Endodermal cell (in vitro differentiated cells): ENCODE measurements at regions not wholly inside any gene's neighbourhood (a gene's known extent, or its start where the extent isn't known, plus 50 kb on each side); places are given as distances from the start of the nearest gene placed in this dataset.
A peak's percentile ranks its signal among the peaks of the same experiment; 100 is the strongest.

ENCODE experiments used
- DNase-seq: peaks from one replicate; pipeline ENCODE4 v3.0.0-alpha.2; 2017
- H3K27ac ChIP-seq: 2 replicates; pipeline ENCODE4 v1.5.1; 2013; ENCODE audit warnings: mild to moderate bottlenecking, low read depth, low read length, moderate library complexity
- H3K27me3 ChIP-seq: 2 replicates; pipeline ENCODE4 v1.6.1; 2013; ENCODE audit warnings: mild to moderate bottlenecking, low read length, moderate library complexity; ENCODE audit not compliant: insufficient read depth, control insufficient read depth, poor library complexity, severe bottlenecking
- H3K36me3 ChIP-seq: 2 replicates; pipeline ENCODE4 v1.7.0; 2013; ENCODE audit warnings: mild to moderate bottlenecking, low read length, moderate library complexity; ENCODE audit not compliant: control insufficient read depth, insufficient read depth
- H3K4me1 ChIP-seq: one replicate; pipeline ENCODE4 v1.7.0; 2013; ENCODE audit warnings: low read length; ENCODE audit not compliant: control insufficient read depth, insufficient read depth
- H3K4me3 ChIP-seq: 2 replicates; pipeline ENCODE4 v1.5.1; 2013; ENCODE audit warnings: mild to moderate bottlenecking, low read length, moderate library complexity
- H3K9ac ChIP-seq: 2 replicates; pipeline ENCODE4 v1.6.1; 2013; ENCODE audit warnings: mild to moderate bottlenecking, low read length, moderate library complexity; ENCODE audit not compliant: poor library complexity, severe bottlenecking; ENCODE audit errors: extremely low read depth
- H3K9me3 ChIP-seq: 2 replicates; pipeline ENCODE4 v1.6.1; 2013; ENCODE audit warnings: mild to moderate bottlenecking, low read length, moderate library complexity; ENCODE audit not compliant: control insufficient read depth
- H3K27ac Mint-ChIP-seq: 2 replicates; pipeline ENCODE4 v1.8.0; 2020; ENCODE audit warnings: mixed read lengths
- H3K27me3 Mint-ChIP-seq: 2 replicates; pipeline ENCODE4 v1.8.0; 2021; ENCODE audit warnings: mild to moderate bottlenecking, mixed read lengths; ENCODE audit not compliant: insufficient read depth
- H3K36me3 Mint-ChIP-seq: 2 replicates; pipeline ENCODE4 v1.8.0; 2020; ENCODE audit warnings: low read depth, mixed read lengths
- H3K4me1 Mint-ChIP-seq: 2 replicates; pipeline ENCODE4 v1.8.0; 2020; ENCODE audit warnings: mixed read lengths
- H3K4me3 Mint-ChIP-seq: 2 replicates; pipeline ENCODE4 v1.8.0; 2020; ENCODE audit warnings: mild to moderate bottlenecking, moderate library complexity, mixed read lengths
- H3K9me3 Mint-ChIP-seq: 2 replicates; pipeline ENCODE4 v1.8.0; 2020; ENCODE audit warnings: mild to moderate bottlenecking, mixed read lengths
- WGBS, 2 experiments: methylation state at CpG; one replicate each; pipeline versions ENCODE4 v1.1.5 to v1.1.7; 2013; ENCODE audit warnings: missing lambda C conversion rate in 2 of 2, mixed read lengths in 1 of 2; ENCODE audit not compliant: insufficient coverage in 1 of 2, insufficient read length in 1 of 2; 5-methylcytosine and 5-hydroxymethylcytosine counted together
- TF ChIP-seq, protein P1 (sequence below): fragments of 200-600 bp; sonication (generic); conservative IDR thresholded peaks from 2 replicates; pipeline ENCODE4 v1.5.0; 2021; ENCODE audit warnings: antibody characterized with exemption, mild to moderate bottlenecking

DNA sequence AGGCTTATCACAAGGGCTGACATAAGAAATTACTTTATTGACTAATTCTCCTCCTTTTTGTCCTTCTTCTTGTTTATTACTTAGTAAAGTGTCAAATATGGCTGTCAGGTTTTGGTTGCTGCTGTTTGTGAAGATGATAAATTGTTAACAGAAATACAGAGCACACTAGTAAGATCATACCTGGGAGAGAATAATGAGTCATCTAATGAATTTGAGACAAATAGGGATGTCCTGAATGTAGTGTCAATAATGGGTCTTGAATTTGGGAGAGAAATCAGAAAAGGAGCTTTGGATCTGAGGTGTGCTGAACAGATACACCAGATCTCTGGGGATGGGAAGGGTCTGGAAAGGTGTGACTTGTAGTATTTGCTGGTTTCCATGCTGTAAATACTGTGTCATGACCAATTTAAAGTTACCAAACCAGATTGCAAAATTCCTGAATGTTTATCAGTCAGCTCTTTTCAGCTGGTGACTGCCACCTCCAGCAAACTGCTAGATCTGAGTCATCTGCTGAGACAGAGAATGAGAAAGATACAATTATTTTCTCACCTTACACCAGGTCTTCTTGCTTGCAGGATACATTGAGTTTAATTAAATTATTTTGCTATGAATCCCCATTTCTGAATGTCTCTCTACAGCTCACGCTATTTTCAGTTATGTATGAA, 76.7 kb upstream of the SATB1 start:
- Mint-ChIP-seq H3K9me3 (no peaks in the 10 kb centered on the region), H3K27ac (peak overlapping the region; percentile 26), H3K4me3 (no peak overlapping the region), H3K27me3 (no peaks in the 10 kb centered on the region), H3K36me3 (no peaks in the 10 kb centered on the region), H3K4me1 (peaks cover 14% of the 10 kb centered on the region)
- no peak overlapping the region for H3K9ac ChIP-seq
- peak; percentile 48 for DNase-seq
- no peaks in the 10 kb centered on the region for H3K36me3 ChIP-seq
- 81% methylated on average over 1 of the region's 1 CpG; no CpG with 5 or more reads in 1 of the 2 experiments for WGBS, 2 experiments
- no peaks in the 10 kb centered on the region for H3K9me3 ChIP-seq
- H3K27ac ChIP-seq, result no peak overlapping the region
- H3K4me3 ChIP-seq, result no peak overlapping the region
- TF ChIP-seq, protein P1, sequence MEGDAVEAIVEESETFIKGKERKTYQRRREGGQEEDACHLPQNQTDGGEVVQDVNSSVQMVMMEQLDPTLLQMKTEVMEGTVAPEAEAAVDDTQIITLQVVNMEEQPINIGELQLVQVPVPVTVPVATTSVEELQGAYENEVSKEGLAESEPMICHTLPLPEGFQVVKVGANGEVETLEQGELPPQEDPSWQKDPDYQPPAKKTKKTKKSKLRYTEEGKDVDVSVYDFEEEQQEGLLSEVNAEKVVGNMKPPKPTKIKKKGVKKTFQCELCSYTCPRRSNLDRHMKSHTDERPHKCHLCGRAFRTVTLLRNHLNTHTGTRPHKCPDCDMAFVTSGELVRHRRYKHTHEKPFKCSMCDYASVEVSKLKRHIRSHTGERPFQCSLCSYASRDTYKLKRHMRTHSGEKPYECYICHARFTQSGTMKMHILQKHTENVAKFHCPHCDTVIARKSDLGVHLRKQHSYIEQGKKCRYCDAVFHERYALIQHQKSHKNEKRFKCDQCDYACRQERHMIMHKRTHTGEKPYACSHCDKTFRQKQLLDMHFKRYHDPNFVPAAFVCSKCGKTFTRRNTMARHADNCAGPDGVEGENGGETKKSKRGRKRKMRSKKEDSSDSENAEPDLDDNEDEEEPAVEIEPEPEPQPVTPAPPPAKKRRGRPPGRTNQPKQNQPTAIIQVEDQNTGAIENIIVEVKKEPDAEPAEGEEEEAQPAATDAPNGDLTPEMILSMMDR, result no peak
- H3K27me3 ChIP-seq, result no peaks in the 10 kb centered on the region
- H3K4me1 ChIP-seq, result peaks cover 11% of the 10 kb centered on the region

DNA sequence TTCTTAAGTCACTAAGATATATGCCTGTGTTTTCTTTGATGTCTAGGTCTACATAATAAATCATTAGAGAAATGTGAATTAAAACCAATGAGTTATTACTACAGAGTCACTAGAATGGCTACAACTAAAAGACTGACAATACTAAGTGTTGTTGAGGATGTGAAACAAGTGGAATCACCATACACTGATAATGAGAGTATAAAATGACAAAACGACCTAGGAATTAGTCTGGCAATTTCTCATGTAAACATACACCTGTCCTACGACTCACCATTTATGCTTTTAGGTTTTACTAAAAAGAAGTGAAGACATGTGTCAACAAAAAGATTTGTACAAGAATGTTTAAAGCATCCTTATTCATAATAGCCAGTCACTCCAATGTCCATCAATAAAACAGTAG, 75.2 kb upstream of the SATB1 start:
- DNase-seq, result no peak
- no peaks in the 10 kb centered on the region for H3K36me3 Mint-ChIP-seq
- TF ChIP-seq, protein P1, result no peak
- Histone ChIP-seq H3K27ac (no peak overlapping the region), H3K4me3 (no peak overlapping the region), H3K4me1 (peaks cover 11% of the 10 kb centered on the region), H3K9ac (no peak overlapping the region), H3K36me3 (no peaks in the 10 kb centered on the region), H3K27me3 (no peaks in the 10 kb centered on the region), H3K9me3 (no peaks in the 10 kb centered on the region)
- H3K27me3 Mint-ChIP-seq, result no peaks in the 10 kb centered on the region
- 95% methylated on average over 2 of the region's 2 CpGs; no CpG with 5 or more reads in 1 of the 2 experiments for WGBS, 2 experiments
- H3K27ac Mint-ChIP-seq, result no peak overlapping the region
- peaks cover 17% of the 10 kb centered on the region for H3K4me1 Mint-ChIP-seq
- no peak overlapping the region for H3K4me3 Mint-ChIP-seq
- H3K9me3 Mint-ChIP-seq, result no peaks in the 10 kb centered on the region

DNA sequence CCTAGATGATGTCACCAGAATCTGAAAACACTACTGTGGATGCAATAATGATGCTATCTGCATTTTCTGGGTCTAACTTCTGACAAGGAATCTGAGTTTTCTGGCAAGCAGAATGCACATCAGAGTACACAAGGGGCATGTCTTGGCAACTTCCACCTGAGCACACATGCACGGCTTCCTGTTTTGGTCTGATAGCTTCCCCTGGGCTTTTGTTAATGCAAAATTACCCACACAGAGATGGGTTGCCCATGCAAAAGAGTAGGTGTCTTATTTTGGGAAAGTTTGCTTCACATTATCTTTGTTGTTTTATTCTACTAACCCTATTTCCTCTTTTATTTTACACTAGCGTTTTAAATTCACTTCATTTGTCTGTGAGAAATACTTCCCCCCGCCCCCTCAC, 74.2 kb upstream of the SATB1 start:
- Mint-ChIP-seq H3K27me3 (no peaks in the 10 kb centered on the region), H3K27ac (no peak overlapping the region), H3K4me1 (peaks cover 16% of the 10 kb centered on the region), H3K4me3 (no peak overlapping the region), H3K9me3 (no peaks in the 10 kb centered on the region), H3K36me3 (no peaks in the 10 kb centered on the region)
- no peak overlapping the region for H3K4me3 ChIP-seq
- no peaks in the 10 kb centered on the region for H3K27me3 ChIP-seq
- H3K9me3 ChIP-seq, result no peaks in the 10 kb centered on the region
- H3K4me1 ChIP-seq, result peaks cover 11% of the 10 kb centered on the region
- H3K9ac ChIP-seq, result no peak overlapping the region
- WGBS, 2 experiments, result 86 to 95% methylated on average over 1 to 3 of the region's 3 CpGs
- no peaks in the 10 kb centered on the region for H3K36me3 ChIP-seq
- DNase-seq, result no peak
- H3K27ac ChIP-seq, result no peak overlapping the region
- TF ChIP-seq, protein P1, result no peak
